H9 (cell line): ENCODE measurements at regions not wholly inside any gene's neighbourhood (a gene's known extent, or its start where the extent isn't known, plus 50 kb on each side); places are given as distances from the start of the nearest gene placed in this dataset.
"Not testable (repeated sequence)": the region's sequence is repeated elsewhere in the genome, so short reads cannot be mapped to it uniquely, and the experiment has no call there.

Source experiments
- DNase-seq: peaks from one replicate; pipeline ENCODE4 v3.0.0-alpha.2; 2017
- H2AFZ ChIP-seq: one replicate; pipeline ENCODE4 v1.6.1; 2013; ENCODE audit warnings: mild to moderate bottlenecking, low read length, control low read depth, moderate library complexity
- H2AK5ac ChIP-seq: 2 replicates; pipeline ENCODE4 v1.6.1; 2013; ENCODE audit warnings: low read length, control low read depth, mixed read lengths; ENCODE audit not compliant: insufficient read length
- H2BK120ac ChIP-seq: one replicate; pipeline ENCODE4 v1.6.1; 2013; ENCODE audit warnings: low read depth, mild to moderate bottlenecking, low read length, control low read depth, inconsistent platforms; ENCODE audit not compliant: poor library complexity, severe bottlenecking
- H2BK12ac ChIP-seq: 2 replicates; pipeline ENCODE4 v1.6.1; 2013; ENCODE audit warnings: low read length, control low read depth, mixed read lengths, low read depth; ENCODE audit not compliant: insufficient read length
- H2BK15ac ChIP-seq: 2 replicates; pipeline ENCODE4 v1.6.1; 2013; ENCODE audit warnings: low read depth, low read length, control low read depth
- H2BK20ac ChIP-seq: one replicate; pipeline ENCODE4 v1.6.1; 2013; ENCODE audit warnings: low read depth, mild to moderate bottlenecking, low read length, control low read depth, inconsistent platforms; ENCODE audit not compliant: poor library complexity, severe bottlenecking
- H2BK5ac ChIP-seq: 2 replicates; pipeline ENCODE4 v1.6.1; 2013; ENCODE audit warnings: low read length, control low read depth, mixed read lengths; ENCODE audit not compliant: insufficient read length
- H3K14ac ChIP-seq: 2 replicates; pipeline ENCODE4 v1.6.1; 2013; ENCODE audit warnings: low read length, control low read depth; ENCODE audit not compliant: insufficient read depth
- H3K18ac ChIP-seq: 2 replicates; pipeline ENCODE4 v1.6.1; 2013; ENCODE audit warnings: low read depth, mild to moderate bottlenecking, mixed read lengths, low read length, control low read depth; ENCODE audit not compliant: insufficient read length
- H3K23ac ChIP-seq: 2 replicates; pipeline ENCODE4 v1.6.1; 2013; ENCODE audit warnings: low read length, control low read depth, mixed read lengths, low read depth; ENCODE audit not compliant: insufficient read length
- H3K23me2 ChIP-seq: 2 replicates; pipeline ENCODE4 v1.6.1; 2013; ENCODE audit warnings: low read depth, mild to moderate bottlenecking, mixed read lengths, low read length, control low read depth; ENCODE audit not compliant: insufficient read length, poor library complexity, severe bottlenecking
- H3K27ac ChIP-seq: 2 replicates; pipeline ENCODE4 v1.5.1; 2013; ENCODE audit warnings: low read length, control low read depth, mixed read lengths, low read depth; ENCODE audit not compliant: insufficient read length
- H3K27me3 ChIP-seq: 2 replicates; pipeline ENCODE4 v1.6.1; 2013; ENCODE audit warnings: low read length, control low read depth, inconsistent platforms; ENCODE audit not compliant: insufficient read depth
- H3K4ac ChIP-seq: 2 replicates; pipeline ENCODE4 v1.6.1; 2013; ENCODE audit warnings: low read depth, mild to moderate bottlenecking, control low read depth, inconsistent platforms, low read length, moderate library complexity
- H3K4me1 ChIP-seq: 2 replicates; pipeline ENCODE4 v1.6.1; 2013; ENCODE audit warnings: low read length, control low read depth, inconsistent platforms; ENCODE audit not compliant: insufficient read depth
- H3K4me2 ChIP-seq: 2 replicates; pipeline ENCODE4 v1.6.1; 2013; ENCODE audit warnings: low read length, control low read depth, mixed read lengths; ENCODE audit not compliant: insufficient read length, insufficient read depth
- H3K56ac ChIP-seq: 2 replicates; pipeline ENCODE4 v1.6.1; 2013; ENCODE audit warnings: low read depth, mild to moderate bottlenecking, mixed read lengths, low read length, control low read depth; ENCODE audit not compliant: insufficient read length
- H3K79me1 ChIP-seq: 2 replicates; pipeline ENCODE4 v1.6.1; 2013; ENCODE audit warnings: low read depth, mild to moderate bottlenecking, moderate library complexity, low read length, control low read depth, inconsistent platforms; ENCODE audit not compliant: insufficient read depth, poor library complexity, severe bottlenecking
- H3K79me2 ChIP-seq: 2 replicates; pipeline ENCODE4 v1.6.1; 2013; ENCODE audit warnings: low read length, control low read depth, inconsistent platforms; ENCODE audit not compliant: insufficient read depth
- H3K9ac ChIP-seq: 2 replicates; pipeline ENCODE4 v1.6.1; 2013; ENCODE audit warnings: low read length, control low read depth, mixed read lengths; ENCODE audit not compliant: insufficient read length; ENCODE audit errors: extremely low read depth
- H3K9me3 ChIP-seq: one replicate; pipeline ENCODE4 v1.6.1; 2013; ENCODE audit warnings: low read depth, low read length, inconsistent platforms; ENCODE audit not compliant: control insufficient read depth
- H3T11ph ChIP-seq: one replicate; pipeline ENCODE4 v1.6.1; 2013; ENCODE audit warnings: mild to moderate bottlenecking, low read length, control low read depth, inconsistent platforms
- H4K20me1 ChIP-seq: one replicate; pipeline ENCODE4 v1.6.1; 2013; ENCODE audit not compliant: control insufficient read depth, insufficient read length, insufficient read depth
- H4K5ac ChIP-seq: 2 replicates; pipeline ENCODE4 v1.6.1; 2013; ENCODE audit warnings: low read depth, mild to moderate bottlenecking, mixed read lengths, low read length, control low read depth; ENCODE audit not compliant: insufficient read length
- H4K8ac ChIP-seq: replicated peaks from 2 replicates; pipeline ENCODE4 v1.6.1; 2013; ENCODE audit warnings: low read length, control low read depth, mixed read lengths, low read depth; ENCODE audit not compliant: insufficient read length
- H4K91ac ChIP-seq: 2 replicates; pipeline ENCODE4 v1.6.1; 2013; ENCODE audit warnings: low read depth, mild to moderate bottlenecking, moderate library complexity, mixed read lengths, low read length, control low read depth; ENCODE audit not compliant: insufficient read length
- H3K27ac Mint-ChIP-seq, 3 experiments: 2 replicates in 2 of 3; 3 replicates in 1 of 3; pipeline ENCODE4 v1.8.0; 2020 to 2021; ENCODE audit warnings: mixed read lengths in 3 of 3, mild to moderate bottlenecking in 1 of 3, moderate library complexity in 1 of 3
- H3K27me3 Mint-ChIP-seq: 2 replicates; pipeline ENCODE4 v1.8.0; 2021; ENCODE audit warnings: low read depth, mild to moderate bottlenecking, moderate library complexity, mixed read lengths
- H3K36me3 Mint-ChIP-seq, 3 experiments: 2 replicates in 2 of 3; 3 replicates in 1 of 3; pipeline ENCODE4 v1.8.0; 2020 to 2021; ENCODE audit warnings: low read depth in 3 of 3, mixed read lengths in 3 of 3; ENCODE audit not compliant: insufficient read depth in 1 of 3
- H3K4me1 Mint-ChIP-seq, 2 experiments: 2 replicates each; pipeline ENCODE4 v1.8.0; 2020; ENCODE audit warnings: mixed read lengths in 2 of 2
- H3K4me3 Mint-ChIP-seq, 2 experiments: 2 replicates in 1 of 2; 3 replicates in 1 of 2; pipeline ENCODE4 v1.8.0; 2020 to 2021; ENCODE audit warnings: mild to moderate bottlenecking in 2 of 2, mixed read lengths in 2 of 2, moderate library complexity in 1 of 2
- H3K9me3 Mint-ChIP-seq, 2 experiments: 2 replicates in 1 of 2; 3 replicates in 1 of 2; pipeline ENCODE4 v1.8.0; 2020; ENCODE audit warnings: mild to moderate bottlenecking in 2 of 2, mixed read lengths in 2 of 2, moderate library complexity in 1 of 2
- WGBS: extraction: QIAGEN DNeasy Blood & Tissue Kit; methylation state at CpG from one replicate; pipeline ENCODE4 v1.1.7; 2013; ENCODE audit warnings: missing lambda C conversion rate, low lambda C conversion rate, mixed read lengths; ENCODE audit not compliant: insufficient read length; ENCODE audit errors: extremely low coverage; 5-methylcytosine and 5-hydroxymethylcytosine counted together
- TF ChIP-seq, protein P1 (sequence below): fragments of 200-600 bp; sonication (generic); conservative IDR thresholded peaks from 3 replicates; pipeline ENCODE4 v1.8.0; 2021; ENCODE audit warnings: antibody characterized with exemption, mild to moderate bottlenecking

DNA sequence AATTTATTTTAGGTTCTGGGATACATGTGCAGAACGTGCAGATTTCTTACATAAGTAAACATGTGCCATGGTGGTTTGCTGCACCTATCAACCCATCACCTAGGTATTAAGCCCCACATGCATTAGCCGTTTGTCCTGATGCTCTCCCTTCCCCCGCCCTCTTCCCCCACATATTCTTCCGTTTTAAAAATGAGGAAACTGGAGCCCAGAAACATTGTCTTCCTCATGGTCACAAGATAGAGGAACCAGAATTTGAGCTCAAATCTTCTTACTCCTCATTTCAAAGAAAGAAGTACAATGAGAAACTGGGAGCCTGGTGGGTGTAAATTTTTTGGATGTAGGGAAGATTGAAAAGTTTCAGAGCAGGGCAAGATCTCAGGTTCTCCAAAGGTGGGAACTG lies 56.1 kb upstream of the USP3 start:
- Histone ChIP-seq H2BK20ac (no peak overlapping the region), H3K14ac (no peak overlapping the region), H3T11ph (no peak overlapping the region), H2BK5ac (no peak overlapping the region), H2BK120ac (no peak overlapping the region), H3K23me2 (no peaks in the 10 kb centered on the region), H4K20me1 (no peaks in the 10 kb centered on the region), H2AFZ (no peak overlapping the region), H3K23ac (no peak overlapping the region), H3K27ac (no peak overlapping the region), H3K79me1 (no peaks in the 10 kb centered on the region), H3K9ac (no peak overlapping the region), H3K4me1 (peaks cover 7% of the 10 kb centered on the region; the same call in 1 of the 2 replicates), H2AK5ac (no peak overlapping the region), H3K4me2 (no peak overlapping the region), H3K18ac (no peak overlapping the region), H4K91ac (no peak overlapping the region), H4K8ac (no peak overlapping the region), H4K5ac (no peak overlapping the region), H2BK15ac (no peak overlapping the region), H3K56ac (no peak overlapping the region), H3K27me3 (no peaks in the 10 kb centered on the region), H3K4ac (no peak overlapping the region), H3K79me2 (no peaks in the 10 kb centered on the region), H2BK12ac (no peak overlapping the region), H3K9me3 (no peaks in the 10 kb centered on the region)
- Mint-ChIP-seq H3K36me3 (no peaks in the 10 kb centered on the region), H3K4me3 (no peak overlapping the region), H3K4me1 (peaks cover 30 to 33% of the 10 kb centered on the region in 2 experiments), H3K27me3 (no peaks in the 10 kb centered on the region), H3K9me3 (no peaks in the 10 kb centered on the region), H3K27ac (0 out of 7 replicates have a peak overlapping the region, but pooled peaks of 1 of the 3 experiments have one; percentile 7)
- DNase-seq, result no peak
- WGBS, result no CpG with 5 or more reads among the region's 4 CpGs
- TF ChIP-seq, protein P1, sequence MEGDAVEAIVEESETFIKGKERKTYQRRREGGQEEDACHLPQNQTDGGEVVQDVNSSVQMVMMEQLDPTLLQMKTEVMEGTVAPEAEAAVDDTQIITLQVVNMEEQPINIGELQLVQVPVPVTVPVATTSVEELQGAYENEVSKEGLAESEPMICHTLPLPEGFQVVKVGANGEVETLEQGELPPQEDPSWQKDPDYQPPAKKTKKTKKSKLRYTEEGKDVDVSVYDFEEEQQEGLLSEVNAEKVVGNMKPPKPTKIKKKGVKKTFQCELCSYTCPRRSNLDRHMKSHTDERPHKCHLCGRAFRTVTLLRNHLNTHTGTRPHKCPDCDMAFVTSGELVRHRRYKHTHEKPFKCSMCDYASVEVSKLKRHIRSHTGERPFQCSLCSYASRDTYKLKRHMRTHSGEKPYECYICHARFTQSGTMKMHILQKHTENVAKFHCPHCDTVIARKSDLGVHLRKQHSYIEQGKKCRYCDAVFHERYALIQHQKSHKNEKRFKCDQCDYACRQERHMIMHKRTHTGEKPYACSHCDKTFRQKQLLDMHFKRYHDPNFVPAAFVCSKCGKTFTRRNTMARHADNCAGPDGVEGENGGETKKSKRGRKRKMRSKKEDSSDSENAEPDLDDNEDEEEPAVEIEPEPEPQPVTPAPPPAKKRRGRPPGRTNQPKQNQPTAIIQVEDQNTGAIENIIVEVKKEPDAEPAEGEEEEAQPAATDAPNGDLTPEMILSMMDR, result no peak

DNA sequence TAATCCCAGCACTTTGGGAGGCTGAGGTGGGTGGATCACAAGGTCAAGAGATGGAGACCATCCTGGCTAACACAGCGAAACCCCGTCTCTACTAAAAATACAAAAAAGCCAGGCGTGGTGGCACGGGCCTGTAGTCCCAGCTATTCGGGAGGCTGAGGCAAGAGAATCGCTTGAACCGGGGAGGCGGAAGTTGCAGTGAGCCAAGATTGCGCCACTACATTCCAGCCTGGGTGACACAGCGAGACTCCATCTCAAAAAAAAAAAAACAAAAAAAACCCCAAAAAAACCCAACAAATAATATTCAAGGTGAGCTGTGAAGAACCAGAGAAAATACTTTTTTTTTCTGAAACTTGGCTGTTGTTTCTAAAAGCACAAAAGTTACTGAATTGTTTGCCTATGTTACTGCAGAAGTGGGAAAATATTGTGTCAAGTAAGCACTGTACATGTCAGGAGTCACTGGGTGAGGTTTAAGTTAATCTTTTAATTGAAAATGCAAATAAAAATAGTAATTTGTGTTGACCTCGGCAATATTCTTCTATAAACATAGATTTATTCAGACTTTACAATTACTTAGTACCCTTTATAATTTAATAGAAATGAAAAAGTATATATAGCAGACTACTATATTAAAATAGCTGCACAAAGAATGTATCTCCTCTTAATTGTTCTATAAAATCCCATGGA lies 55.4 kb upstream of the USP3 start:
- not testable (repeated sequence) for H2AFZ ChIP-seq, H3K27me3 Mint-ChIP-seq, H3K23me2 ChIP-seq, H4K5ac ChIP-seq, H3K4me3 Mint-ChIP-seq, H3K4ac ChIP-seq, H3K9me3 ChIP-seq, H3K4me2 ChIP-seq, H3K79me2 ChIP-seq, H3K79me1 ChIP-seq, H2BK120ac ChIP-seq, H3K18ac ChIP-seq, H3K14ac ChIP-seq, H3K23ac ChIP-seq, H3K4me1 ChIP-seq, H2BK12ac ChIP-seq, H3K27ac ChIP-seq, H3K56ac ChIP-seq, H3T11ph ChIP-seq, H3K36me3 Mint-ChIP-seq, H4K91ac ChIP-seq, H3K9ac ChIP-seq, H2BK20ac ChIP-seq, H4K8ac ChIP-seq, H2BK5ac ChIP-seq, DNase-seq, H3K27me3 ChIP-seq, H3K9me3 Mint-ChIP-seq, H2BK15ac ChIP-seq, H3K27ac Mint-ChIP-seq, H4K20me1 ChIP-seq, H2AK5ac ChIP-seq
- no CpG with 5 or more reads among the region's 11 CpGs for WGBS
- H3K4me1 Mint-ChIP-seq, result peaks cover 26 to 31% of the 10 kb centered on the region in 2 experiments
